Ascending aorta (tissue), 2 donors: ENCODE measurements at regions not wholly inside any gene's neighbourhood (a gene's known extent, or its start where the extent isn't known, plus 50 kb on each side); places are given as distances from the start of the nearest gene placed in this dataset.

Experiments used
- DNase-seq, 2 donors: peaks; one replicate each; pipeline ENCODE4 v3.0.0-alpha.2; 2019; ENCODE audit warnings: low spot score in 2 of 2
- H3K27ac ChIP-seq, 2 donors: fragments of 200-600 bp; sonication (generic); one replicate each; pipeline ENCODE4 v1.5.1; 2016 to 2017; ENCODE audit warnings: mild to moderate bottlenecking in 1 of 2
- H3K27me3 ChIP-seq: fragments of 200-600 bp; sonication (generic); one replicate; pipeline ENCODE4 v1.5.1; 2017
- H3K36me3 ChIP-seq, 2 donors: fragments of 200-600 bp; sonication (generic); one replicate each; pipeline ENCODE4 v1.5.1; 2016
- H3K4me1 ChIP-seq, 2 donors: fragments of 200-600 bp; sonication (generic); one replicate each; pipeline ENCODE4 v1.5.1; 2016 to 2017; ENCODE audit warnings: mild to moderate bottlenecking in 1 of 2
- H3K4me3 ChIP-seq, 2 donors: fragments of 200-600 bp; sonication (generic); one replicate each; pipeline ENCODE4 v1.5.1; 2016 to 2017; ENCODE audit warnings: mild to moderate bottlenecking in 1 of 2
- H3K9me3 ChIP-seq, 2 donors: fragments of 200-600 bp; sonication (generic); one replicate each; pipeline ENCODE4 v1.5.1; 2016
- CTCF ChIP-seq, 3 experiments: fragments of 200-600 bp in 2 of 3; fragments of 450-650 bp in 1 of 3; sonication (generic) in 2 of 3; IDR thresholded peaks; one replicate each; pipeline ENCODE4 v1.5.1; 2016 to 2019; ENCODE audit warnings: antibody characterized with exemption in 3 of 3, mild to moderate bottlenecking in 1 of 3, moderate library complexity in 1 of 3
- intact Hi-C: fragments of 100-400 bp; cut with DNase I; formaldehyde crosslinking; loops from one replicate; pipeline ENCODE4 v1.15.1; 2023

GRCh38 chr7:24475166-24475961, 97.9 kb upstream of the PALS2 start:
- H3K27ac ChIP-seq, result peak overlapping the region; percentile 77 to 81

GRCh38 chr7:24476227-24476626, 97.0 kb upstream of the PALS2 start:
- no peaks in the 10 kb centered on the region for H3K27me3 ChIP-seq
- DNase-seq, result no peak
- no peaks in the 10 kb centered on the region for H3K36me3 ChIP-seq
- peaks cover 0 to 20% of the 10 kb centered on the region in 2 donors for H3K4me1 ChIP-seq
- H3K9me3 ChIP-seq, result no peaks in the 10 kb centered on the region
- TF ChIP-seq CTCF (IDR thresholded peaks at IDR 0.05), result no peak
- peak overlapping the region; percentile 77 to 81 for H3K27ac ChIP-seq
- peak overlapping the region in 1 of 2 donors; percentile 21 for H3K4me3 ChIP-seq
- intact Hi-C loops, result no loop called here

More at GRCh38 chr7:24475166-24475961, 97.9 kb upstream of the PALS2 start:
- H3K4me3 ChIP-seq, result no peak overlapping the region
- H3K4me1 ChIP-seq, result peaks cover 0 to 20% of the 10 kb centered on the region in 2 donors
- intact Hi-C loops, result no loop called here
- TF ChIP-seq CTCF (IDR thresholded peaks at IDR 0.05), result no peak
- H3K36me3 ChIP-seq, result no peaks in the 10 kb centered on the region
- H3K9me3 ChIP-seq, result no peaks in the 10 kb centered on the region
- no peaks in the 10 kb centered on the region for H3K27me3 ChIP-seq
- DNase-seq, result no peak

- no peaks in the 10 kb centered on the region for H3K27me3 ChIP-seq
- peaks cover 0 to 20% of the 10 kb centered on the region in 2 donors for H3K4me1 ChIP-seq
- H3K4me3 ChIP-seq, result peak overlapping the region; percentile 4 to 21
- H3K9me3 ChIP-seq, result no peaks in the 10 kb centered on the region
- H3K27ac ChIP-seq, result peak overlapping the region; percentile 77 to 81
- intact Hi-C loops, result loop anchor here (2.0 kb wide), 2 partner anchors 21 to 95 kb away; partner anchors contain the start of gene PALS2
- peak in 1 of 2 donors; percentile 85 for DNase-seq
- no peaks in the 10 kb centered on the region for H3K36me3 ChIP-seq
- TF ChIP-seq CTCF (IDR thresholded peaks at IDR 0.05), result no peak
These were observed 95.7 kb upstream of the PALS2 start for GRCh38 chr7:24477398-24478136.

- DNase-seq, result no peak
- Histone ChIP-seq H3K4me3 (peak overlapping the region in 1 of 2 donors; percentile 21), H3K4me1 (peaks cover 0 to 20% of the 10 kb centered on the region in 2 donors), H3K36me3 (no peaks in the 10 kb centered on the region), H3K27me3 (no peaks in the 10 kb centered on the region), H3K9me3 (no peaks in the 10 kb centered on the region), H3K27ac (peak overlapping the region; percentile 77 to 81)
- intact Hi-C loops, result loop anchor here (2.0 kb wide), 2 partner anchors 21 to 95 kb away; partner anchors contain the start of gene PALS2
- no peak for TF ChIP-seq CTCF (IDR thresholded peaks at IDR 0.05)
These were observed 95.1 kb upstream of the PALS2 start for GRCh38 chr7:24478137-24478655.

GRCh38 chr7:24480501-24480900, 92.8 kb upstream of the PALS2 start:
- no peak for TF ChIP-seq CTCF (IDR thresholded peaks at IDR 0.05)
- DNase-seq, result no peak
- H3K36me3 ChIP-seq, result no peaks in the 10 kb centered on the region
- intact Hi-C loops, result no loop called here
- H3K27me3 ChIP-seq, result no peaks in the 10 kb centered on the region
- peaks cover 0 to 20% of the 10 kb centered on the region in 2 donors for H3K4me1 ChIP-seq
- no peaks in the 10 kb centered on the region for H3K9me3 ChIP-seq
- H3K27ac ChIP-seq, result peak overlapping the region in 1 of 2 donors; percentile 48
- H3K4me3 ChIP-seq, result no peak overlapping the region
